ENCODE measurements at regions not wholly inside any gene's neighbourhood (a gene's known extent, or its start where the extent isn't known, plus 50 kb on each side); places are given as distances from the start of the nearest gene placed in this dataset.

DNA sequence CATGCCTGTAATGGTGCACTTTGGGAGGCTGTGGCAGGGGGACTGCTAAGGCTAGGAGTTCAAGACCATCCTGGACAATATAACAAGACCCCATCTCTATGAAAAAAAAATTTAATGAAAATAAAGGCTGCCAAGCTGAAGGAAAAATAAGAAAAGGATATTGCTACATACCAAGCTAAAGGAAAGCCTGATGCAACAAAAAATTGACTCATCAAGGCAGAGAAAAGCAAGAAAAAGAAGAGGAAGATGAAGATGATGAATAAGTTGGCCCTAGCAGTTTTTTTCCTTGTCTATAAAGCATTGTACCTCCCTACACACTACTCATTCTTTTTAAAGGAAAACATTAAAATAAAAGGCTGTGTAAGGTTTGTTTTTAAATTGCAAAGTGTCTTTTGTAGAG, 441.9 kb upstream of the MDFIC2 start:
- Mint-ChIP-seq H3K4me1 (ENCODE audit: insufficient read depth, unreplicated experiment) (peaks cover 11% of the 10 kb centered on the region), H3K27me3 (ENCODE audit: insufficient read depth, unreplicated experiment) (peaks cover 52% of the 10 kb centered on the region), H3K9me3 (ENCODE audit: unreplicated experiment) (no peaks in the 10 kb centered on the region), H3K27ac (ENCODE audit: low read depth, unreplicated experiment) (no peak overlapping the region), H3K36me3 (ENCODE audit: insufficient read depth, unreplicated experiment) (no peaks in the 10 kb centered on the region), H3K4me3 (ENCODE audit: unreplicated experiment) (no peak overlapping the region)
- no peak for TF ChIP-seq CTCF (IDR thresholded peaks at IDR 0.05; ENCODE audit: unreplicated experiment)
- no TSS peak for BruUV-seq (replicated peaks)
- DNase-seq (ENCODE audit: unreplicated experiment) = peak; percentile 37
- POLR2A ChIA-PET = interaction anchor here (0.6 kb wide), 1 partner anchor 104 kb away, joined by 3 read pairs; no protein-coding TSS in a partner anchor
- intact Hi-C loops (cut with micrococcal nuclease) = no loop called here
- CTCF ChIA-PET = no interaction called here

GRCh38 chr3:70753572-70753971, 441.1 kb upstream of the MDFIC2 start:
- intact Hi-C loops (cut with micrococcal nuclease) = no loop called here
- no peak for DNase-seq (ENCODE audit: unreplicated experiment)
- no peaks in the 10 kb centered on the region for H3K36me3 Mint-ChIP-seq (ENCODE audit: insufficient read depth, unreplicated experiment)
- CTCF ChIA-PET = interaction anchor here (0.6 kb wide), 1 partner anchor 1376 kb away, joined by 4 read pairs; no protein-coding TSS in a partner anchor
- BruUV-seq (replicated peaks) = no TSS peak
- H3K27ac Mint-ChIP-seq (ENCODE audit: low read depth, unreplicated experiment) = no peak overlapping the region
- no peaks in the 10 kb centered on the region for H3K9me3 Mint-ChIP-seq (ENCODE audit: unreplicated experiment)
- peaks cover 11% of the 10 kb centered on the region for H3K4me1 Mint-ChIP-seq (ENCODE audit: insufficient read depth, unreplicated experiment)
- POLR2A ChIA-PET = interaction anchor here (0.6 kb wide), 1 partner anchor 104 kb away, joined by 3 read pairs; no protein-coding TSS in a partner anchor
- H3K27me3 Mint-ChIP-seq (ENCODE audit: insufficient read depth, unreplicated experiment) = peaks cover 60% of the 10 kb centered on the region
- TF ChIP-seq CTCF (IDR thresholded peaks at IDR 0.05; ENCODE audit: unreplicated experiment) = no peak
- no peak overlapping the region for H3K4me3 Mint-ChIP-seq (ENCODE audit: unreplicated experiment)

DNA sequence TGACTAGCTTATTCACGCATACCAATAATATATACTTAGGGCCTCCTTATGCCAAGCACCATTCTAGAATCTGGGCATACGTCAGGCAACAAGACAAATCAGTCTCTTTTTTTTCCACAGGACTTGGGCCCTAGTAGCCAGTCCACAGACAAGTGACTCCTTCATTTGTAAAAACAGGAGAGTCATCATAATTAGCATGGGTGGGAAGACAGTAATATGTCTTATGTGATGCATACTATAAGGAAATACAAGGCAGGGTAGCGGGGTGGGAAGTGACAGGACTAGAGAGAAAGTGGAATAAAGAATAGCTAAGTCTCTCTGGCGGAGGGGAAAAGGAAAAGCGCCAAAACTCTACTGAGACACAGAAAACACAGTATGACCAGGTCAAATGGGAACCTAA, 439.6 kb upstream of the MDFIC2 start:
- Mint-ChIP-seq H3K4me1 (ENCODE audit: insufficient read depth, unreplicated experiment) (peaks cover 11% of the 10 kb centered on the region), H3K27ac (ENCODE audit: low read depth, unreplicated experiment) (no peak overlapping the region), H3K9me3 (ENCODE audit: unreplicated experiment) (no peaks in the 10 kb centered on the region), H3K36me3 (ENCODE audit: insufficient read depth, unreplicated experiment) (no peaks in the 10 kb centered on the region), H3K4me3 (ENCODE audit: unreplicated experiment) (no peak overlapping the region), H3K27me3 (ENCODE audit: insufficient read depth, unreplicated experiment) (peaks cover 74% of the 10 kb centered on the region)
- DNase-seq (ENCODE audit: unreplicated experiment) = no peak
- ChIA-PET POLR2A (no interaction called here), CTCF (interaction anchor here (0.5 to 0.6 kb wide), 2 partner anchors 15 to 134 kb away, joined by 3 read pairs; no protein-coding TSS in a partner anchor)
- no peak for TF ChIP-seq CTCF (IDR thresholded peaks at IDR 0.05; ENCODE audit: unreplicated experiment)
- intact Hi-C loops (cut with micrococcal nuclease) = no loop called here
- BruUV-seq (replicated peaks) = no TSS peak

- POLR2A ChIA-PET = no interaction called here
- H3K4me1 Mint-ChIP-seq (ENCODE audit: insufficient read depth, unreplicated experiment) = peaks cover 6% of the 10 kb centered on the region
- BruUV-seq (replicated peaks) = no TSS peak
Observed at GRCh38 chr3:70749122-70749521, 436.7 kb upstream of the MDFIC2 start.

More at GRCh38 chr3:70749122-70749521, 436.7 kb upstream of the MDFIC2 start:
- no peak overlapping the region for H3K27ac Mint-ChIP-seq (ENCODE audit: low read depth, unreplicated experiment)
- intact Hi-C loops (cut with micrococcal nuclease) = no loop called here
- no peaks in the 10 kb centered on the region for H3K9me3 Mint-ChIP-seq (ENCODE audit: unreplicated experiment)
- no peak for DNase-seq (ENCODE audit: unreplicated experiment)
- no peak overlapping the region for H3K4me3 Mint-ChIP-seq (ENCODE audit: unreplicated experiment)
- H3K36me3 Mint-ChIP-seq (ENCODE audit: insufficient read depth, unreplicated experiment) = no peaks in the 10 kb centered on the region
- CTCF ChIA-PET = interaction anchor here (0.6 kb wide), 1 partner anchor 580 kb away, joined by 3 read pairs; no protein-coding TSS in a partner anchor
- TF ChIP-seq CTCF (IDR thresholded peaks at IDR 0.05; ENCODE audit: unreplicated experiment) = no peak
- peaks cover 87% of the 10 kb centered on the region for H3K27me3 Mint-ChIP-seq (ENCODE audit: insufficient read depth, unreplicated experiment)
